H1 (cell line): ENCODE measurements at regions not wholly inside any gene's neighbourhood (a gene's known extent, or its start where the extent isn't known, plus 50 kb on each side); places are given as distances from the start of the nearest gene placed in this dataset.

Experiments used
- CREB1 ChIP-seq: IDR thresholded peaks from 2 replicates; pipeline ENCODE4 v1.6.1; 2012; ENCODE audit warnings: inconsistent platforms
- GABPA ChIP-seq: IDR thresholded peaks from 2 replicates; pipeline ENCODE4 v1.6.1; 2011; ENCODE audit warnings: mild to moderate bottlenecking, low read length, moderate library complexity, borderline replicate concordance; ENCODE audit not compliant: insufficient read depth
- POLR2A ChIP-seq, 2 experiments: IDR thresholded peaks; 1 replicate in 1 of 2; 2 replicates in 1 of 2; pipeline ENCODE4 v1.6.1; 2011; ENCODE audit warnings: low read depth in 2 of 2, low read length in 2 of 2, mild to moderate bottlenecking in 2 of 2; ENCODE audit errors: control extremely low read depth in 1 of 2
- POLR2AphosphoS5 ChIP-seq: IDR thresholded peaks from 2 replicates; pipeline ENCODE4 v1.6.1; 2011; ENCODE audit warnings: low read depth, low read length
- RFX5 ChIP-seq: IDR thresholded peaks from 2 replicates; pipeline ENCODE4 v1.6.1; 2011; ENCODE audit warnings: low read depth, low read length, improper control_type of control experiment, borderline replicate concordance
- SIN3A ChIP-seq, 2 experiments: IDR thresholded peaks in 1 of 2; conservative IDR thresholded peaks in 1 of 2; 2 replicates each; pipeline ENCODE4 v1.6.1; 2011 to 2012; ENCODE audit warnings: low read length in 2 of 2, improper control_type of control experiment in 1 of 2, low read depth in 1 of 2, mild to moderate bottlenecking in 1 of 2
- SUZ12 ChIP-seq: fragments of 200-600 bp; sonication (generic); IDR thresholded peaks from 2 replicates; pipeline ENCODE4 v1.6.1; 2012; ENCODE audit warnings: mild to moderate bottlenecking, inconsistent platforms, low read length, moderate library complexity, mixed read lengths
- TF ChIP-seq, protein P1 (sequence below), 3 experiments: IDR thresholded peaks; 1 replicate in 2 of 3; 2 replicates in 1 of 3; pipeline versions ENCODE4 v1.5.1 to v1.6.1; 2011; ENCODE audit warnings: low read length in 3 of 3, mild to moderate bottlenecking in 3 of 3, inconsistent platforms in 2 of 3, low read depth in 1 of 3, moderate library complexity in 1 of 3; ENCODE audit not compliant: insufficient read depth in 1 of 3; ENCODE audit errors: control extremely low read depth in 1 of 3
- TF ChIP-seq, protein P2 (sequence below): IDR thresholded peaks from 2 replicates; pipeline ENCODE4 v1.6.1; 2011; ENCODE audit warnings: low read depth, mild to moderate bottlenecking, low read length; ENCODE audit not compliant: insufficient read depth

DNA sequence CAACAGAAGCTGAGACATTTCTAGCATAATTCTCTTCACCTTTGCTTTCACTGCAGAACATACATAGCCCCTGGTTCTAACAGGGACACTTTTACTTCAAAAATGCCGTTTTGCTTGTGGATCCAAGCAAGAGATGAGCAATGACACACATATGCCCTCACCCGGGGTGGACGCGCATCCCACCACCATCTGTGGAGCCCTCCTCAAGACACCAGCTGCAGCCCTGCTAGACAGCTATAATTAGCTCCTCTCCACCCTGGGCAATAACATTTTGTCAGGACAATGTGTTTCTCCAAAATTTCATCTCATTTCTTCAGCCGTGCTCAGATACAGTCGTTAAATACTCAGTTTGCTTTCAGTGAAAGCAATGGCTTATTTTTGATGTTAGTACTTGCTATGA, 368.7 kb upstream of the RAB6C start:
- TF ChIP-seq RFX5: no peak
- TF ChIP-seq CREB1: no peak
- TF ChIP-seq, protein P1, sequence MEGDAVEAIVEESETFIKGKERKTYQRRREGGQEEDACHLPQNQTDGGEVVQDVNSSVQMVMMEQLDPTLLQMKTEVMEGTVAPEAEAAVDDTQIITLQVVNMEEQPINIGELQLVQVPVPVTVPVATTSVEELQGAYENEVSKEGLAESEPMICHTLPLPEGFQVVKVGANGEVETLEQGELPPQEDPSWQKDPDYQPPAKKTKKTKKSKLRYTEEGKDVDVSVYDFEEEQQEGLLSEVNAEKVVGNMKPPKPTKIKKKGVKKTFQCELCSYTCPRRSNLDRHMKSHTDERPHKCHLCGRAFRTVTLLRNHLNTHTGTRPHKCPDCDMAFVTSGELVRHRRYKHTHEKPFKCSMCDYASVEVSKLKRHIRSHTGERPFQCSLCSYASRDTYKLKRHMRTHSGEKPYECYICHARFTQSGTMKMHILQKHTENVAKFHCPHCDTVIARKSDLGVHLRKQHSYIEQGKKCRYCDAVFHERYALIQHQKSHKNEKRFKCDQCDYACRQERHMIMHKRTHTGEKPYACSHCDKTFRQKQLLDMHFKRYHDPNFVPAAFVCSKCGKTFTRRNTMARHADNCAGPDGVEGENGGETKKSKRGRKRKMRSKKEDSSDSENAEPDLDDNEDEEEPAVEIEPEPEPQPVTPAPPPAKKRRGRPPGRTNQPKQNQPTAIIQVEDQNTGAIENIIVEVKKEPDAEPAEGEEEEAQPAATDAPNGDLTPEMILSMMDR (IDR thresholded peaks at IDR 0.05; ENCODE audit: control extremely low read depth in 1 of 3, insufficient read depth in 1 of 3, low read depth in 1 of 3, low read length in 3 of 3): no peak
- no peak for TF ChIP-seq POLR2AphosphoS5
- TF ChIP-seq POLR2A (IDR thresholded peaks at IDR 0.05; ENCODE audit: control extremely low read depth in 1 of 2, low read depth in 2 of 2, low read length in 2 of 2): no peak
- no peak for TF ChIP-seq SIN3A (conservative IDR thresholded peaks at IDR 0.05 in 1 of 2, IDR thresholded peaks at IDR 0.05 in 1 of 2; ENCODE audit: low read depth in 1 of 2, low read length in 2 of 2)
- TF ChIP-seq SUZ12: no peak
- TF ChIP-seq, protein P2, sequence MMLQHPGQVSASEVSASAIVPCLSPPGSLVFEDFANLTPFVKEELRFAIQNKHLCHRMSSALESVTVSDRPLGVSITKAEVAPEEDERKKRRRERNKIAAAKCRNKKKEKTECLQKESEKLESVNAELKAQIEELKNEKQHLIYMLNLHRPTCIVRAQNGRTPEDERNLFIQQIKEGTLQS: no peak
- no peak for TF ChIP-seq GABPA
